Spleen (tissue), 7 donors: ENCODE measurements at regions not wholly inside any gene's neighbourhood (a gene's known extent, or its start where the extent isn't known, plus 50 kb on each side); places are given as distances from the start of the nearest gene placed in this dataset.

ENCODE experiments used
- POLR2A ChIP-seq, 3 donors: fragments of 450-650 bp; IDR thresholded peaks; one replicate each; pipeline ENCODE4 v1.5.1; 2017; ENCODE audit warnings: antibody characterized with exemption in 3 of 3, mild to moderate bottlenecking in 1 of 3
- POLR2AphosphoS5 ChIP-seq, 3 donors: sonication (generic); formaldehyde crosslinking; IDR thresholded peaks; one replicate each; pipeline ENCODE4 v1.5.1; 2017; ENCODE audit warnings: antibody characterized with exemption in 3 of 3
- TF ChIP-seq, protein P1 (sequence below), 11 experiments: fragments of 200-600 bp in 7 of 11; fragments of 450-650 bp in 4 of 11; sonication (generic) in 4 of 11; IDR thresholded peaks in 8 of 11; conservative IDR thresholded peaks in 3 of 11; 1 replicate in 7 of 11; 2 replicates in 4 of 11; pipeline versions ENCODE4 v1.4.0 to v1.8.0; 2016 to 2021; ENCODE audit warnings: antibody characterized with exemption in 11 of 11, inconsistent platforms in 4 of 11, mild to moderate bottlenecking in 1 of 11
- donor health status: DM: no; HTN: no; CAD: no; lungs with moderate emphysema.
- donor health status: DM: no; HTN: no; CAD: no.
- donor health status: DM: no; HTN: no; CAD: no.

DNA sequence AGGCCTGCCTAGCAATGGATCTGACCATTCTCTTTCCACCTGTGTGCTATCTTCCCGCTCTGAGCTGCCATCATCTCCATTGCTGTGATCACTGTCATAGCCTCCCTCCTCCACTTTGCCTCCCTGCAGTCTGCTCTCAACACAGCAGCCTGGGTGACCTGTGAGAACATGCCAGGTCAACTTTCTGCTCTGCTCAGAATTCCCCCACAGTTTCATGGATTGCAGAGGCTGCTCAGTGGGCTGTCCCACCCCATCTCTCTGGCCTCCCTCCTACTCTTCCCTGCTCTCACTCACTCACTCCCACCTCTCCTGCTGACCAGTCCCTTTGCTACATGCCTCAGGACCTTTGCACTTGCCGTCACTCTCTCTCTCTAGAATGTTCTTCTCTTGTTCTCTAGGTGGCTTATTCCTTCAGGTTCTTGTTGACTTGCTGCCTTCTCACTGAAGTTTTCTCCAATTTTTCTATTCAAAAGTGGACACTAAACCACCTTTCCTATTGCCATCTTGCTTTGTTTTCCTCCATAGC lies 159.9 kb downstream of the CD83 start:
- TF ChIP-seq, protein P1, sequence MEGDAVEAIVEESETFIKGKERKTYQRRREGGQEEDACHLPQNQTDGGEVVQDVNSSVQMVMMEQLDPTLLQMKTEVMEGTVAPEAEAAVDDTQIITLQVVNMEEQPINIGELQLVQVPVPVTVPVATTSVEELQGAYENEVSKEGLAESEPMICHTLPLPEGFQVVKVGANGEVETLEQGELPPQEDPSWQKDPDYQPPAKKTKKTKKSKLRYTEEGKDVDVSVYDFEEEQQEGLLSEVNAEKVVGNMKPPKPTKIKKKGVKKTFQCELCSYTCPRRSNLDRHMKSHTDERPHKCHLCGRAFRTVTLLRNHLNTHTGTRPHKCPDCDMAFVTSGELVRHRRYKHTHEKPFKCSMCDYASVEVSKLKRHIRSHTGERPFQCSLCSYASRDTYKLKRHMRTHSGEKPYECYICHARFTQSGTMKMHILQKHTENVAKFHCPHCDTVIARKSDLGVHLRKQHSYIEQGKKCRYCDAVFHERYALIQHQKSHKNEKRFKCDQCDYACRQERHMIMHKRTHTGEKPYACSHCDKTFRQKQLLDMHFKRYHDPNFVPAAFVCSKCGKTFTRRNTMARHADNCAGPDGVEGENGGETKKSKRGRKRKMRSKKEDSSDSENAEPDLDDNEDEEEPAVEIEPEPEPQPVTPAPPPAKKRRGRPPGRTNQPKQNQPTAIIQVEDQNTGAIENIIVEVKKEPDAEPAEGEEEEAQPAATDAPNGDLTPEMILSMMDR (IDR thresholded peaks at IDR 0.05 in 8 of 11, conservative IDR thresholded peaks at IDR 0.05 in 3 of 11): no peak
- no peak for TF ChIP-seq POLR2A (IDR thresholded peaks at IDR 0.05)
- no peak for TF ChIP-seq POLR2AphosphoS5 (IDR thresholded peaks at IDR 0.05)
